GM18873 (cell line): ENCODE measurements at regions not wholly inside any gene's neighbourhood (a gene's known extent, or its start where the extent isn't known, plus 50 kb on each side); places are given as distances from the start of the nearest gene placed in this dataset.
"Not testable (repeated sequence)": the region's sequence is repeated elsewhere in the genome, so short reads cannot be mapped to it uniquely, and the experiment has no call there.

ENCODE experiments used
- ATAC-seq: cut with Tn5 transposase; IDR thresholded peaks from one replicate; pipeline ENCODE4 v1.9.1; 2021; ENCODE audit warnings: mild to moderate bottlenecking, moderate library complexity, moderate number of reproducible peaks; ENCODE audit not compliant: unreplicated experiment, low FRiP score

GRCh38 chr2:89246027-89246426 is 554.6 kb downstream of the RPIA start:
- ATAC-seq, result not testable (repeated sequence)

- not testable (repeated sequence) for ATAC-seq
Measured at GRCh38 chr2:89246620-89247019, 555.1 kb downstream of the RPIA start.

DNA sequence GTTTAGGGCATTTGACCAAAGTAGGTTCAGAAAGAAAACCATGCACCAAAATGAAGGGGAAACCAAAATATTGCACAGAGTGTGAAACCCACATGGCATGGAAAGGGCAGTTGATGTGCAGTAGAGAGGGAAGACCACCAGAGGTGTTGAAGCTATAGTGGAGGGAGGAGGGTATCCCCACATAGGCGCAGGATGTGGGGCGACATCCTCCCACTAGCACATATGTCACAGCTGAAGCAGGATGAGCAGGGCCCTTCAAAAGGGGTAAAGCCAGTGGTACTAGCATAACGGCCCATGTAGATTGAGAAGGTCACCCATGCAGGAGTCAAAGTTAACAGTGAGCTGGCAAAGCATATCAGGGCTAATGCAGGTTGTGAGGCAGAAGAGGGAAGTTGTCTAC is 563.5 kb downstream of the RPIA start:
- not testable (repeated sequence) for ATAC-seq

- not testable (repeated sequence) for ATAC-seq
Measured at GRCh38 chr2:89273443-89273842, 582.0 kb downstream of the RPIA start.

- not testable (repeated sequence) for ATAC-seq
Measured at GRCh38 chr2:89280536-89280935, 589.1 kb downstream of the RPIA start.

- not testable (repeated sequence) for ATAC-seq
Measured at GRCh38 chr2:89286448-89287080, 595.1 kb downstream of the RPIA start.

DNA sequence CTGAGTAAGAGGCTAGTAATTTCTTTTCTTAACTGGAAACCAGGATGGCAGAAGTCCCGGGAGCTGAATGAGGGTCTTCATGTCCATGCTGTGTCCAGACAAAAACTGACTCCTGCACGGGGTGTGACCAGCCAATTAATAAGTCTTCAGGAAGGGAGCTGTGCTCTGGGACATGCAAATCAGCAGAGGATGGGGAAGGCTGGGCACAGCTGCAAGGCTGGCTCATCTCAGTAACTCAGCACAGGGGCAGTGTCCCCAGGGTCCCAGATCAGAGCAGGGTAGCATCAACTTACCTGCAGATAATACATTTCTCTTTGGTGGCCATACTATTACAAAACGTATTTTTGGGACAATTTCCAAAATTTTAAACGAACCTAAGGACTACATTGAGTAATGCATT is 595.6 kb downstream of the RPIA start:
- not testable (repeated sequence) for ATAC-seq

- not testable (repeated sequence) for ATAC-seq
Measured at GRCh38 chr2:89291717-89292298, 600.3 kb downstream of the RPIA start.

GRCh38 chr2:89293399-89293798 is 601.9 kb downstream of the RPIA start:
- not testable (repeated sequence) for ATAC-seq

DNA sequence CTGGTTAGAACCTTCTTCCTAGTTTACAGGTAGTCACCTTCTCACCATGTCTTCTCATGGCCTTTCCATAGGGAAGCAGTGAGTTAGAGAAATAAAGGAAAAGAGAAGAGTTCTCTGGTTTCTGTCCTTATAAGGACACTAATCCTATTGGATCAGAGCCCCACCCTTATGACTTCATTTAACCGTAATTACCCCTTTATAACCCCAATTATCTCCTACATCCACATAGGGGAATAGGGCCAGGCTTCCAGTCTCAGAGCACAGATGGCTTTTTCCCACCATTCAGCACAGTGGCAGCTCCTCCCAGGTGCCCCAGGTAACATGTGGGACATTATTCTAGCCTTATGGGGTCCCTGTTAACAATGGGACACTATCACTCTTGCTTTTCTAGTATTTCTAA is 602.9 kb downstream of the RPIA start:
- ATAC-seq, result not testable (repeated sequence)

DNA sequence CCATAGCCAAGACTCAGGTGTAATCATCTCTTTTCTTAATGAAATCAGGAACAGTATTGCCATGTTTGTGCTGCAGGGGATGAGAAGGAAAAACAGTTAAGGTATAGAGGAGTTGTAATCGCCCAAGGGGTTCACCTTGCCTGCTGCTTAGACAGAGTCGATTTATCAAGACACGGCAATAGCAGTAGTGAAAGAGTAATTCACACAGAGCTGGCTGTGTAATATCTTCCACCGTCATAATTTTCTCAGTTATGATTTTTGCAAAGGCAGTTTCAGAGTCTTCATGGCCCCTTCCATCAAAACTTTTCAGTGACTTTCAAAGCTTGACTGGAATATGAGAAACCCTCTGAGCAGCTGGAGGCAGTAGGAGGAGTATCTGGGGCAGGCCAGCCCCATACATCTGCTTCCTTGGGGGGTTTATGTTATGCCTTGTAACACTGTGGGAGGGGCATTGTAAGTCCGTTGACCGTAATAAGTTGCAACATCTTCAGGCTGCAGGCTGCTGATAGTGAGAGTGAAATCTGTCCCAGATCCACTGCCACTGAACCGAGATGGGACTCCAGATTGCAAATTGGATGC is 605.4 kb downstream of the RPIA start:
- ATAC-seq, result not testable (repeated sequence)

DNA sequence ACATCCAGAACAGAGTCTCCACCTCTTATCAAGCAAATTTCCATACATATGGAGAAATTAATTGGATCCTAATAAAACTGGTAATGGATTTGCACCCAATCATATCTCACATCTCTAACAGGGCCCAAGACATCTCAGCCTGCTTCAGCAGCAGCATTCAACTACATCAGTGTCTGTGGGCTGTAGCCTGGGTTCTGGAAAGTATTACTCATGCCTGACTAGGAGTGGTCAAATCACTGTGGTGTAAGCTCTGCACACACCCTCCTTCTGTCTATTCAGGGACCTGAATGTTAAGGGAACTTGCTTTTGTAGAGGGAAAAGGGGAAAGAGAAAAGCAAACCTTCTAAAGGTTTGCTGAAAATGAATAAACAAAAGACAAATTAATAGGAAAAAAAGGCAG is 607.7 kb downstream of the RPIA start:
- ATAC-seq, result not testable (repeated sequence)

- ATAC-seq, result not testable (repeated sequence)
Measured at GRCh38 chr2:89305623-89306022, 614.1 kb downstream of the RPIA start.

DNA sequence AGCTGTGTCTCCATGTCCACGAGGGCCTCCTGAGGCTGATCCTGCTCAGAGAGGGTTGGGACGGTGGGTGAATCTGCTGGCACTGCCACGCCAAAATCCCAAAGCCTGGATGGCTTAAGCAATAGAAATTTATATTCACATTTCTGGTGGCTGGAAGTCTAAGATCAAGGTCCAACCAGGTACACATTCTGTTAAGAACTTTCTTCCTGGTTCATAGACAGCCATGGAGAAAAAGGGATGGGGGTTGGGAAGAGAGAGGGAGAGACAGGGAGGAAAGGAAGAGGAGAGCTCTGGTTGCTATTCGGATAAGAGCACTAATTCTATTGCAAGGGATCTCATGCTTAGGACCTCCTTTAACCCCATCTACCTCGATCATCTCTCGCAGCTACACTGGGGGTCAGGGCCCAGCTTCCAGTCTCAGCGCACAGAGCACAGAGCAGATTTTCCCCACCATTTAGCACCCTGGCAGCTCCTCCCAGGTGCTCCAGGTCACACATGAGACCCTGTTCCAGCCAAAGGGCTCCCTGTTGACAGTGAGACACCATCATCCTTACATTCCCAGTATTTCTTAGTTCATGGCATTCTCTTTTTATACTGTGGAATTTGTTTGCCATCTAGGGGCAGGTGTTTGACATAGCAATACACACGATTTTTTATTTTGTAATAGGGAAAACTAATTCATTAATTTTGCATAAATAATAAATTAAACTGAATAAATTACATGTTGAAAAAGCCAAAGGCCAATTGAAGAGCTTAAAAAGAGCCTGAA is 615.6 kb downstream of the RPIA start:
- not testable (repeated sequence) for ATAC-seq

- ATAC-seq, result not testable (repeated sequence)
Measured at GRCh38 chr2:89318990-89319389, 627.5 kb downstream of the RPIA start.

GRCh38 chr2:89325894-89326293 is 634.4 kb downstream of the RPIA start:
- not testable (repeated sequence) for ATAC-seq

- ATAC-seq, result not testable (repeated sequence)
Measured at GRCh38 chr2:89326455-89326854, 635.0 kb downstream of the RPIA start.

GRCh38 chr2:89328790-89329189 is 637.3 kb downstream of the RPIA start:
- ATAC-seq, result not testable (repeated sequence)
